HEK293T (cell line): ENCODE measurements at regions not wholly inside any gene's neighbourhood (a gene's known extent, or its start where the extent isn't known, plus 50 kb on each side); places are given as distances from the start of the nearest gene placed in this dataset.
"Not testable (repeated sequence)": the region's sequence is repeated elsewhere in the genome, so short reads cannot be mapped to it uniquely, and the experiment has no call there.

ENCODE experiments used
- CTCF ChIA-PET: fragments of 350-600 bp; formaldehyde crosslinking; extraction: SDS; loops from one replicate; lab custom pipeline; 2021; ENCODE audit warnings: antibody characterized with exemption, inconsistent platforms; lab: Yijun Ruan, JAX
- POLR2A ChIA-PET: fragments of 350-600 bp; formaldehyde crosslinking; extraction: SDS; loops from one replicate; lab custom pipeline; 2020; ENCODE audit warnings: antibody characterized with exemption, inconsistent platforms; lab: Yijun Ruan, JAX
- DNase-seq: peaks from one replicate; pipeline ENCODE4 v3.0.0; 2012; ENCODE audit warnings: mixed read lengths; ENCODE audit errors: extremely low spot score
- ARNT ChIP-seq: fragments of 450-650 bp; IDR thresholded peaks from 2 replicates; pipeline ENCODE4 v1.6.1; 2017; ENCODE audit warnings: mild to moderate bottlenecking
- BHLHE40 ChIP-seq: fragments of 450-650 bp; IDR thresholded peaks from 2 replicates; pipeline ENCODE4 v1.6.1; 2016; ENCODE audit warnings: mild to moderate bottlenecking, moderate library complexity, borderline replicate concordance
- CTBP1 ChIP-seq: fragments of 450-650 bp; IDR thresholded peaks from 2 replicates; pipeline ENCODE4 v1.6.1; 2016; ENCODE audit warnings: borderline replicate concordance
- ELF4 ChIP-seq: fragments of 450-650 bp; IDR thresholded peaks from 2 replicates; pipeline ENCODE4 v1.6.1; 2017; ENCODE audit warnings: antibody characterized with exemption
- FOXA1 ChIP-seq: fragments of 450-650 bp; IDR thresholded peaks from 2 replicates; pipeline ENCODE4 v1.6.1; 2016; ENCODE audit warnings: mild to moderate bottlenecking
- FOXK2 ChIP-seq: fragments of 450-650 bp; IDR thresholded peaks from 2 replicates; pipeline ENCODE4 v1.6.1; 2016; ENCODE audit warnings: mild to moderate bottlenecking
- FOXM1 ChIP-seq: fragments of 450-650 bp; IDR thresholded peaks from 2 replicates; pipeline ENCODE4 v1.6.1; 2017; ENCODE audit warnings: mild to moderate bottlenecking, borderline replicate concordance
- HDGF ChIP-seq: fragments of 450-650 bp; IDR thresholded peaks from 2 replicates; pipeline ENCODE4 v1.6.1; 2017; ENCODE audit warnings: antibody characterized with exemption, borderline replicate concordance
- L3MBTL2 ChIP-seq: fragments of 450-650 bp; conservative IDR thresholded peaks from 2 replicates; pipeline ENCODE4 v1.6.1; 2016; ENCODE audit warnings: mild to moderate bottlenecking
- LEF1 ChIP-seq: fragments of 450-650 bp; IDR thresholded peaks from 2 replicates; pipeline ENCODE4 v1.6.1; 2017; ENCODE audit warnings: mild to moderate bottlenecking, borderline replicate concordance
- NFRKB ChIP-seq: fragments of 450-650 bp; IDR thresholded peaks from 2 replicates; pipeline ENCODE4 v1.6.1; 2016; ENCODE audit warnings: mild to moderate bottlenecking, moderate library complexity
- PKNOX1 ChIP-seq: fragments of 450-650 bp; IDR thresholded peaks from 2 replicates; pipeline ENCODE4 v1.6.1; 2016
- SP1 ChIP-seq: fragments of 450-650 bp; IDR thresholded peaks from 2 replicates; pipeline ENCODE4 v1.6.1; 2017
- SUZ12 ChIP-seq: fragments of 450-650 bp; IDR thresholded peaks from 2 replicates; pipeline ENCODE4 v1.6.1; 2016; ENCODE audit warnings: mild to moderate bottlenecking
- TARDBP ChIP-seq: fragments of 450-650 bp; IDR thresholded peaks from 2 replicates; pipeline ENCODE4 v1.6.1; 2016
- ZNF384 ChIP-seq: fragments of 450-650 bp; IDR thresholded peaks from 2 replicates; pipeline ENCODE4 v1.6.1; 2016

DNA sequence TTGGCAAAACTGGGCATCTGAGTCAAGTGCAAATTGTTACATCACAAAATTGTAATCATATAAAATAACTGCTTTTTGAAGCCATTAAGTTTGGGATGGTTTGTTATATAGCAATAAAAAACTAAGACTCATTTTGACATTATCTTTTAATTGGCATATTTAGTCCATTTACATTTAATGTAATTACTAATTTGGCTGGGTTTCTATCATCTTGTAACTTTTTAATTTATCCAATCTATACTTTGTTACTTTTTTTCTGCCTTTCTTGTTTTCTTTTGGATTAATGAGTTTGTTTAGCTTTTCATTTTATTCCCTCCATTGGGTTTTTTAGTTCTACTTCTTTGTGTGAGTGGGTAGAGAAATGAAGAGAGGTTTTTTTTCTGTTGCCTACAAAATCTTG, 76.3 kb downstream of the DRAM2 start:
- no peak for DNase-seq
- ChIA-PET CTCF (no interaction called here), POLR2A (no interaction called here)
- no peak for TF ChIP-seq NFRKB
- no peak for TF ChIP-seq SP1
- TF ChIP-seq LEF1 = no peak
- TF ChIP-seq ZNF384 = no peak
- no peak for TF ChIP-seq SUZ12
- no peak for TF ChIP-seq L3MBTL2
- no peak for TF ChIP-seq FOXM1
- TF ChIP-seq TARDBP = no peak
- no peak for TF ChIP-seq PKNOX1
- no peak for TF ChIP-seq ARNT
- no peak for TF ChIP-seq ELF4
- TF ChIP-seq HDGF = no peak

- TF ChIP-seq ELF4 (no peak), CTBP1 (no peak), FOXK2 (no peak), L3MBTL2 (no peak), SP1 (no peak), HDGF (no peak), ARNT (no peak), SUZ12 (no peak)
- POLR2A ChIA-PET = no interaction called here
- CTCF ChIA-PET = no interaction called here
- no peak for DNase-seq
Measured at GRCh38 chr1:111062624-111063023, 77.3 kb downstream of the DRAM2 start.

DNA sequence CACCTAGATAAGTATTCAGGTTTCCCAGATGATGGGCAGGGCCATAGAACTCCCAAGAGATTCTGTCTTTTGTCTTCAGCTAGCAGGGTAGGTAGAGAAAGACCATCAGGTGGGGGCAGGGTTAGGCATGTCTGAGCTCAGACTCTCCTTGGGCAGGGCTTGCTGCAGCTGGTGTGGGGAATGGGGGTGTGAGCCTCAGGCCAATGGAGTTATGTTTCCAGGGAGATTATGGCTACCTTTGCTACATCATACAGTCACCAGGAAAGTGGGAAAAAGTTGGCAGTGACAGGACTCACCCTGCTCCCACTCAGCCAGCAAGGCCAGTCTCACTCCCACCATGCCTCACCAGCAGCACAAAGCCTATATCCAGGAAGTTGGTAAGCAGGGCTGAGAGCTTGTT, 77.8 kb downstream of the DRAM2 start:
- no peak for DNase-seq
- CTCF ChIA-PET = no interaction called here
- POLR2A ChIA-PET = no interaction called here
- TF ChIP-seq SUZ12 = no peak
- no peak for TF ChIP-seq TARDBP
- no peak for TF ChIP-seq PKNOX1
- TF ChIP-seq ZNF384 = no peak
- TF ChIP-seq L3MBTL2 = no peak
- no peak for TF ChIP-seq CTBP1
- TF ChIP-seq LEF1 = no peak
- no peak for TF ChIP-seq NFRKB
- TF ChIP-seq SP1 = no peak
- no peak for TF ChIP-seq ELF4
- no peak for TF ChIP-seq HDGF
- no peak for TF ChIP-seq BHLHE40
- TF ChIP-seq FOXK2 = no peak

GRCh38 chr1:111054656-111055055, 85.2 kb downstream of the DRAM2 start:
- ChIA-PET POLR2A (no interaction called here), CTCF (no interaction called here)
- DNase-seq = no peak
- TF ChIP-seq ARNT = no peak
- no peak for TF ChIP-seq SUZ12
- TF ChIP-seq CTBP1 = no peak
- no peak for TF ChIP-seq FOXK2
- no peak for TF ChIP-seq SP1
- TF ChIP-seq TARDBP = no peak
- TF ChIP-seq ELF4 = no peak
- TF ChIP-seq HDGF = no peak
- no peak for TF ChIP-seq ZNF384
- no peak for TF ChIP-seq L3MBTL2
- TF ChIP-seq PKNOX1 = no peak
- TF ChIP-seq BHLHE40 = no peak
- no peak for TF ChIP-seq LEF1
- no peak for TF ChIP-seq FOXA1
- no peak for TF ChIP-seq NFRKB
- TF ChIP-seq FOXM1 = no peak

- ChIA-PET POLR2A (no interaction called here), CTCF (no interaction called here)
- DNase-seq = no peak
- TF ChIP-seq NFRKB (no peak), BHLHE40 (no peak), ARNT (no peak), FOXK2 (no peak), PKNOX1 (no peak), CTBP1 (no peak), LEF1 (no peak), SUZ12 (no peak), ELF4 (no peak), TARDBP (no peak)
Measured at GRCh38 chr1:111052246-111052645, 87.6 kb downstream of the DRAM2 start.

DNA sequence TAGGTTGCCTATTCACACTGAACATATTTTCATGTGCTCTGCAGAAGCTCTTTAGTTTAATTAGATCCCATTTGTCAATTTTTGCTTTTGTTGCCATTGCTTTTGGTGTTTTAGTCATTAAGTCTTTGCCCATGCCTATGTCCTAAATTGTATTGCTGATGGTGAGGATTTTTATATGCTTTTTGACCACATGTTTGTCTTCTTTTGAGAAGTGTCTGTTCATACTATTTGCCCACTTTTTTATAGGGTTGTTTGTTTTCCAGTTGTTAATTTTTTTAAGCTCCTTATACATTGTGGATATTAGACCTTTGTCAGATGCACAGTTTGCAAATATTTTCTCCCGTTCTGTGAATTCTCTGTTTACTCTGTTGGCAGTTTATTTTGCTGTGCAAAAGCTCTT, 84.5 kb upstream of the LRIF1 start:
- DNase-seq, POLR2A ChIA-PET, CTCF ChIA-PET: not testable (repeated sequence)
